Neural progenitor cell (in vitro differentiated cells): ENCODE measurements at regions not wholly inside any gene's neighbourhood (a gene's known extent, or its start where the extent isn't known, plus 50 kb on each side); places are given as distances from the start of the nearest gene placed in this dataset.

Source experiments
- EZH2 ChIP-seq: fragments of 200-600 bp; sonication (generic); IDR thresholded peaks from 2 replicates; pipeline ENCODE4 v1.6.1; 2017; ENCODE audit warnings: antibody characterized with exemption, mild to moderate bottlenecking, moderate library complexity
- EZH2phosphoT487 ChIP-seq: fragments of 200-600 bp; sonication (generic); IDR thresholded peaks from 2 replicates; pipeline ENCODE4 v1.6.1; 2017; ENCODE audit warnings: antibody characterized with exemption
- TF ChIP-seq, protein P1 (sequence below): fragments of 200-600 bp; sonication (generic); IDR thresholded peaks from 2 replicates; pipeline ENCODE4 v1.5.1; 2017; ENCODE audit warnings: antibody characterized with exemption, mild to moderate bottlenecking

GRCh38 chr20:23233341-23233740 is 117.2 kb upstream of the NXT1 start:
- TF ChIP-seq, protein P1, sequence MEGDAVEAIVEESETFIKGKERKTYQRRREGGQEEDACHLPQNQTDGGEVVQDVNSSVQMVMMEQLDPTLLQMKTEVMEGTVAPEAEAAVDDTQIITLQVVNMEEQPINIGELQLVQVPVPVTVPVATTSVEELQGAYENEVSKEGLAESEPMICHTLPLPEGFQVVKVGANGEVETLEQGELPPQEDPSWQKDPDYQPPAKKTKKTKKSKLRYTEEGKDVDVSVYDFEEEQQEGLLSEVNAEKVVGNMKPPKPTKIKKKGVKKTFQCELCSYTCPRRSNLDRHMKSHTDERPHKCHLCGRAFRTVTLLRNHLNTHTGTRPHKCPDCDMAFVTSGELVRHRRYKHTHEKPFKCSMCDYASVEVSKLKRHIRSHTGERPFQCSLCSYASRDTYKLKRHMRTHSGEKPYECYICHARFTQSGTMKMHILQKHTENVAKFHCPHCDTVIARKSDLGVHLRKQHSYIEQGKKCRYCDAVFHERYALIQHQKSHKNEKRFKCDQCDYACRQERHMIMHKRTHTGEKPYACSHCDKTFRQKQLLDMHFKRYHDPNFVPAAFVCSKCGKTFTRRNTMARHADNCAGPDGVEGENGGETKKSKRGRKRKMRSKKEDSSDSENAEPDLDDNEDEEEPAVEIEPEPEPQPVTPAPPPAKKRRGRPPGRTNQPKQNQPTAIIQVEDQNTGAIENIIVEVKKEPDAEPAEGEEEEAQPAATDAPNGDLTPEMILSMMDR, result no peak
- TF ChIP-seq EZH2, result no peak
- no peak for TF ChIP-seq EZH2phosphoT487
